SH-SY5Y (cell line): ENCODE measurements at regions not wholly inside any gene's neighbourhood (a gene's known extent, or its start where the extent isn't known, plus 50 kb on each side); places are given as distances from the start of the nearest gene placed in this dataset.

Source experiments
- GATA2 ChIP-seq: IDR thresholded peaks from 2 replicates; pipeline ENCODE4 v1.6.1; 2011; ENCODE audit warnings: mild to moderate bottlenecking, low read depth, low read length
- GATA3 ChIP-seq: IDR thresholded peaks from 2 replicates; pipeline ENCODE4 v1.6.1; 2011; ENCODE audit warnings: low read depth, mild to moderate bottlenecking, low read length, moderate library complexity

DNA sequence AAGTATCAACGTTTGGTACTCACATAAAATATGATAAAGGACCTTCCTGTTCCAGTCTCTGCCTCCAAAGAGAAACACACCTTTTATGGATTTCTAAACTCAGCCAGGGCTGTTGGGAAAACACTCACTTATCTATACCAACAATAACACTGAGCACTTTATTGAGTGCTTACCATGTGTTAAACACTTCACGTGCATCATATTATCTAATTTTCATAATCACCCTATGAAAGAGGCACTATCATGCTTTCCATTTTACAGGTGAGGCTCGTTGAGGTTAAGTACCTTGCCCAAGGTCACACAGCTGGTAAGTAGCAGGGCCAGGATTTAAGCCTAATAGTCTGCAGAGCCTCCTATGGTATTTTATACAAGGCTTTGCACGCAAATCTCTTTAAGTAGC is 251.5 kb upstream of the SOX9 start:
- no peak for TF ChIP-seq GATA2
- TF ChIP-seq GATA3: no peak
